Activated CD8-positive, alpha-beta T cell treated with anti-CD3 and anti-CD28 coated beads for 36 hours (primary cell): ENCODE measurements at regions not wholly inside any gene's neighbourhood (a gene's known extent, or its start where the extent isn't known, plus 50 kb on each side); places are given as distances from the start of the nearest gene placed in this dataset.
"Not testable (repeated sequence)": the region's sequence is repeated elsewhere in the genome, so short reads cannot be mapped to it uniquely, and the experiment has no call there.

Experiments
- ATAC-seq: fragments of 200-7000 bp; cut with Tn5 transposase; one replicate; pipeline ENCODE4 v1.10.0; 2021; ENCODE audit warnings: mild to moderate bottlenecking, moderate library complexity
- CTCF ChIA-PET: fragments of 350-600 bp; sonication (Branson Sonifier 250); formaldehyde crosslinking; loops from one replicate; lab custom pipeline; 2021; ENCODE audit warnings: antibody characterized with exemption; lab: Charles Lee
- POLR2A ChIA-PET: fragments of 350-600 bp; sonication (Branson Sonifier 250); formaldehyde crosslinking; loops from one replicate; lab custom pipeline; 2021; ENCODE audit warnings: antibody characterized with exemption; lab: Charles Lee
- DNase-seq: peaks from one replicate; pipeline ENCODE4 v3.0.0-alpha.2; 2020
- H3K27ac Mint-ChIP-seq: one replicate; pipeline ENCODE4 v1.8.0; 2021; ENCODE audit warnings: mild to moderate bottlenecking, mixed read lengths
- H3K27me3 Mint-ChIP-seq: one replicate; pipeline ENCODE4 v1.8.0; 2021; ENCODE audit warnings: mixed read lengths
- H3K36me3 Mint-ChIP-seq: one replicate; pipeline ENCODE4 v1.8.0; 2021; ENCODE audit warnings: low read depth, mixed read lengths
- H3K4me1 Mint-ChIP-seq: one replicate; pipeline ENCODE4 v1.8.0; 2021; ENCODE audit warnings: low read depth, mixed read lengths
- H3K4me3 Mint-ChIP-seq: one replicate; pipeline ENCODE4 v1.8.0; 2021; ENCODE audit warnings: mild to moderate bottlenecking, moderate library complexity, mixed read lengths
- H3K9me3 Mint-ChIP-seq: one replicate; pipeline ENCODE4 v1.8.0; 2021; ENCODE audit warnings: mixed read lengths
- intact Hi-C: fragments of 100-400 bp; cut with micrococcal nuclease; formaldehyde crosslinking; loops from one replicate; pipeline ENCODE4 v1.10.0; 2022
- TF ChIP-seq, protein P1 (sequence below): fragments of 200-600 bp; IDR thresholded peaks from one replicate; pipeline ENCODE4 v1.8.0; 2022; ENCODE audit warnings: antibody characterized with exemption, mild to moderate bottlenecking

DNA sequence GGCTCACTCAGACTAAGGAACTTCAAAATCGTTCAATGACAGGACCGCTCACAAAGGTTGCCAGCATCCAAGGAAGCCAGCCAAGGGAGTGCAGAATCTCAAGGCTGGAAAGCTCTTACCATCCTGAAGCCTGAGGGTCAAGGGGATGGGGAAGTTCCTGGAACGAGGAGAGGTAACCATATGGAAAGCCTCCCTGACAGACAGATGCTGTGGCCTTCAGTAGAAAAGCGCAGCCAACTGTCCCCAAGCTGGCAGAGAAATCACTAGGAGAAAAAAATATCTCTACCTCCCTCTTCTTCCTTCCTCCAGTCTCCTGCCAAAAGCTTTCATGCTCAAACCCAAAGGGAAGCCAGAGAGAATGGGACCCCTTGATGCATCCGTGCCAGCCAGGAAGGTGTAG is 90.5 kb upstream of the RANBP3L start:
- Mint-ChIP-seq H3K36me3 (no peaks in the 10 kb centered on the region), H3K4me1 (no peaks in the 10 kb centered on the region), H3K9me3 (no peaks in the 10 kb centered on the region), H3K27ac (no peak overlapping the region), H3K4me3 (no peak overlapping the region), H3K27me3 (peaks cover 7% of the 10 kb centered on the region)
- DNase-seq = no peak
- intact Hi-C loops = no loop called here
- TF ChIP-seq, protein P1, sequence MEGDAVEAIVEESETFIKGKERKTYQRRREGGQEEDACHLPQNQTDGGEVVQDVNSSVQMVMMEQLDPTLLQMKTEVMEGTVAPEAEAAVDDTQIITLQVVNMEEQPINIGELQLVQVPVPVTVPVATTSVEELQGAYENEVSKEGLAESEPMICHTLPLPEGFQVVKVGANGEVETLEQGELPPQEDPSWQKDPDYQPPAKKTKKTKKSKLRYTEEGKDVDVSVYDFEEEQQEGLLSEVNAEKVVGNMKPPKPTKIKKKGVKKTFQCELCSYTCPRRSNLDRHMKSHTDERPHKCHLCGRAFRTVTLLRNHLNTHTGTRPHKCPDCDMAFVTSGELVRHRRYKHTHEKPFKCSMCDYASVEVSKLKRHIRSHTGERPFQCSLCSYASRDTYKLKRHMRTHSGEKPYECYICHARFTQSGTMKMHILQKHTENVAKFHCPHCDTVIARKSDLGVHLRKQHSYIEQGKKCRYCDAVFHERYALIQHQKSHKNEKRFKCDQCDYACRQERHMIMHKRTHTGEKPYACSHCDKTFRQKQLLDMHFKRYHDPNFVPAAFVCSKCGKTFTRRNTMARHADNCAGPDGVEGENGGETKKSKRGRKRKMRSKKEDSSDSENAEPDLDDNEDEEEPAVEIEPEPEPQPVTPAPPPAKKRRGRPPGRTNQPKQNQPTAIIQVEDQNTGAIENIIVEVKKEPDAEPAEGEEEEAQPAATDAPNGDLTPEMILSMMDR = no peak
- ChIA-PET CTCF (interaction anchor here (0.7 to 1.0 kb wide), 2 partner anchors 23 to 116 kb away, joined by 3 read pairs; no protein-coding TSS in a partner anchor), POLR2A (no interaction called here)
- ATAC-seq = no peak

DNA sequence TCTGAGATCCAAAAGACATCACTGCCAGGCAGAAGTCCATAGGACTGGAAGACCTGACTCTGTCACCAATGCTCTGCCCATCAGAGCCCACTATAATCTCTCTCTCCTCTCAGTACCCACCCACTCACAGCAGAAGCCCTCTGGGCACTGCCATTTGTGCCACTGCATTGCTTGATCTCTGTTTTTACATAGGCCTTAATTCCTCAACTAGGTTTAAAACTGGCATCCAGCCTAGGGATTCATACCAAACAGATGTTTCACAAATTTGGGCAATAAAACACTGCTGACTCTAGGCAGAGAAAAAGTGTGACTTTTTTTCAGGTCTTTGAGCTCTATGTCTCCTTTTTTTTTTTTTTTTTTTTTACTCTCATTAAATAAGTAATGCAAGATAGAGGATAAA is 91.1 kb upstream of the RANBP3L start:
- no peak overlapping the region for H3K4me3 Mint-ChIP-seq
- H3K4me1 Mint-ChIP-seq = no peaks in the 10 kb centered on the region
- no peaks in the 10 kb centered on the region for H3K36me3 Mint-ChIP-seq
- no peaks in the 10 kb centered on the region for H3K9me3 Mint-ChIP-seq
- ChIA-PET POLR2A (interaction anchor here (0.6 kb wide), 1 partner anchor 330 kb away, joined by 3 read pairs; no protein-coding TSS in a partner anchor), CTCF (no interaction called here)
- no peak for ATAC-seq
- no peak for DNase-seq
- H3K27me3 Mint-ChIP-seq = peaks cover 7% of the 10 kb centered on the region
- no peak overlapping the region for H3K27ac Mint-ChIP-seq
- intact Hi-C loops = no loop called here
- TF ChIP-seq, protein P1 = no peak

DNA sequence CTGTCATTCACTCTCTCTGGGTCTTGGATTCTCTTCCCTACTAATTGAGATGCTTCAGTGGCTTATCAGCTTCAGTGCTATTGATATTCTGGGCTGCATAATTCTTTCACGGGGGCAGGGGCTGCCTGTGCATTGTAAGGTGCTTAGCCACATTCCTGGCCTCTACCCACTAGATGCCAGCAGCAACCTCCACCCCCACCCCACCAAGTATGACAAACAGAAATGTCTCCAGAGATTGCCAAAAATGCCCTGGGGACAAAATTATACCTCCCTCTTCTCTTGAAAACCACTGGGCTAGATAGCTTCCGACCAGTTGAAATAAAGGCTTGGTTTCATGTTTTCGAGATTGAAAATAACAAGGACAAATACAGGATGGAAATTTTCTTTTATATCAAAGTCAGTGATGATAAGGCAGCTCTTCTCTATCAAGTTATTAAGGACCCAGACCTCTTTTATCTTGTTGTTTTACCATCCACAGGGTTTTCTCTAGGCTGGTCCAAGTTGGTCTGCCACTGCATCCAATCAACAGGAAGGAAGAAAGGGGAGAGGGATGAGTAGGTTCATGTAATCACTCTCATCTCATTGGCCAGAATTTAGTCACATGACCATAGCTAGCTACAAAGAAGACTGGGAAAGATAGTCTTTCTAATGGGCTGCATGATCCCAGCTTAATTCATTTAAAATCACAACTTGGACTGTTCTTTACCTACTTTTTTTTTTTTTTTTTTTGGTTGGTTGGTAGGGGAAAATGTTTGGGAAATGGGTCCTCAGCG is 92.1 kb upstream of the RANBP3L start:
- Mint-ChIP-seq H3K36me3 (no peaks in the 10 kb centered on the region), H3K27ac (no peak overlapping the region), H3K4me1 (no peaks in the 10 kb centered on the region), H3K27me3 (peaks cover 7% of the 10 kb centered on the region), H3K4me3 (no peak overlapping the region), H3K9me3 (no peaks in the 10 kb centered on the region)
- DNase-seq (no peak), ATAC-seq (no peak)
- ChIA-PET POLR2A (no interaction called here), CTCF (interaction anchor here (0.8 kb wide), 1 partner anchor 229 kb away, joined by 3 read pairs; no protein-coding TSS in a partner anchor)
- intact Hi-C loops = no loop called here
- TF ChIP-seq, protein P1 = no peak

DNA sequence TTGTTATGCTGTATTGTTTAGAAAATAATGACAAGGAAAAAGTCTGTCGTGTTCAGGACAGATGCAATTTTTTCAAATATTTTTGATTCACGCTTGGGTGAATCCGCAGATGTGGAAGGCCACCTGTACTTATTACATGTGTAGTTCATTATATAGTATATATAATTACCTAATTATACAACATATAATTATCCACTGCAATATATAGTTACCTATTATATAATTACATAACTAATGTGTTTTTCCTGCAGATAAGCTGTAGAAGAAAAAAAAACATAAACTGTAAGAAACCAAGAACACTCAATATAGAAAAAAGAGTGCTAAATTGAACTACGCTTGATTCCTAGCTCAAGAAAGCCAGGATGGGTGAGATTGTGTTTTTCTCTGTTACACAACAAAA is 93.6 kb upstream of the RANBP3L start:
- no peak overlapping the region for H3K27ac Mint-ChIP-seq
- no peaks in the 10 kb centered on the region for H3K36me3 Mint-ChIP-seq
- TF ChIP-seq, protein P1 = no peak
- no peaks in the 10 kb centered on the region for H3K9me3 Mint-ChIP-seq
- no peak overlapping the region for H3K4me3 Mint-ChIP-seq
- POLR2A ChIA-PET = no interaction called here
- H3K27me3 Mint-ChIP-seq = peaks cover 4% of the 10 kb centered on the region
- H3K4me1 Mint-ChIP-seq = no peaks in the 10 kb centered on the region
- intact Hi-C loops = no loop called here
- CTCF ChIA-PET = no interaction called here
- DNase-seq (no peak), ATAC-seq (no peak)

DNA sequence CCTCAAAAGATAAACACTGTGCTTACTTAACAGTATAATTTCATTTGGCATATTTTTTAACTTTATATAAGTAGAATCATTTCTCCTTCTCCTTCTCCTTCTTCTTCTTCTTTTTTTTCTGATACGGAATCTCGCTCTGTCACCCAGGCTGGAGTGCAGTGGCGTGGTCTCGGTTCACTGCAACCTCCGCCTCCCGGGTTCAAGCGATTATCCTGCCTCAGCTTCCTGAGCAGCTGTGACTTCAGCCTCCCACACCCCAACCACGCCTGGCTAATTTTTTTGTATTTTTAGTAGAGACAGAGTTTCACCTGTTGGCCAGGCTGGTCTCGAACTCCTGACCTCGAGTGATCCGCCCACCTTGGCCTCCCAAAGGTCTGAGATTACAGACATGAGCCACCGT is 94.2 kb upstream of the RANBP3L start:
- intact Hi-C loops = not testable (repeated sequence)

More for the DNA sequence above, 94.2 kb upstream of the RANBP3L start:
- H3K9me3 Mint-ChIP-seq, H3K27ac Mint-ChIP-seq, H3K27me3 Mint-ChIP-seq, H3K4me3 Mint-ChIP-seq, ATAC-seq, H3K4me1 Mint-ChIP-seq, H3K36me3 Mint-ChIP-seq, CTCF ChIA-PET, DNase-seq: not testable (repeated sequence)
- POLR2A ChIA-PET = interaction anchor here (0.7 kb wide), 1 partner anchor 51 kb away, joined by 3 read pairs; no protein-coding TSS in a partner anchor
